GM18907 (cell line): ENCODE measurements at regions not wholly inside any gene's neighbourhood (a gene's known extent, or its start where the extent isn't known, plus 50 kb on each side); places are given as distances from the start of the nearest gene placed in this dataset.
"Not testable (repeated sequence)": the region's sequence is repeated elsewhere in the genome, so short reads cannot be mapped to it uniquely, and the experiment has no call there.

Experiments used
- ATAC-seq: cut with Tn5 transposase; IDR thresholded peaks from one replicate; pipeline ENCODE4 v1.9.1; 2021; ENCODE audit warnings: mild to moderate bottlenecking, moderate library complexity; ENCODE audit not compliant: unreplicated experiment

GRCh38 chr4:33989820-33990443 is 2254.4 kb downstream of the ARAP2 start:
- no peak for ATAC-seq

- no peak for ATAC-seq
Observed at GRCh38 chr4:33996075-33996718, 2248.1 kb downstream of the ARAP2 start.

- no peak for ATAC-seq
Observed at GRCh38 chr4:33998291-33998690, 2246.0 kb downstream of the ARAP2 start.

- ATAC-seq, result no peak
Observed at GRCh38 chr4:34000356-34000755, 2244.0 kb downstream of the ARAP2 start.

GRCh38 chr4:34006540-34006939 is 2237.8 kb downstream of the ARAP2 start:
- ATAC-seq, result not testable (repeated sequence)

GRCh38 chr4:34009951-34010350 is 2234.4 kb downstream of the ARAP2 start:
- no peak for ATAC-seq

- ATAC-seq, result no peak
Observed at GRCh38 chr4:34010751-34011519, 2233.4 kb downstream of the ARAP2 start.

GRCh38 chr4:34035225-34035624 is 2209.1 kb downstream of the ARAP2 start:
- no peak for ATAC-seq

GRCh38 chr4:34037280-34037679 is 2207.0 kb downstream of the ARAP2 start:
- no peak for ATAC-seq

- ATAC-seq, result no peak
Observed at GRCh38 chr4:34039766-34040165, 2204.5 kb downstream of the ARAP2 start.

GRCh38 chr4:34043131-34043530 is 2201.2 kb downstream of the ARAP2 start:
- ATAC-seq, result no peak

GRCh38 chr4:34046580-34046979 is 2197.7 kb downstream of the ARAP2 start:
- ATAC-seq, result no peak

- no peak for ATAC-seq
Observed at GRCh38 chr4:34047363-34047762, 2197.0 kb downstream of the ARAP2 start.

- no peak for ATAC-seq
Observed at GRCh38 chr4:34066126-34066525, 2178.2 kb downstream of the ARAP2 start.

- no peak for ATAC-seq
Observed at GRCh38 chr4:34091451-34091850, 2152.9 kb downstream of the ARAP2 start.

GRCh38 chr4:34094114-34094513 is 2150.2 kb downstream of the ARAP2 start:
- ATAC-seq, result no peak

- no peak for ATAC-seq
Observed at GRCh38 chr4:34105311-34105710, 2139.0 kb downstream of the ARAP2 start.

- ATAC-seq, result no peak
Observed at GRCh38 chr4:34108391-34108790, 2135.9 kb downstream of the ARAP2 start.

- ATAC-seq, result no peak
Observed at GRCh38 chr4:34112573-34112972, 2131.7 kb downstream of the ARAP2 start.

GRCh38 chr4:34138385-34138784 is 2105.9 kb downstream of the ARAP2 start:
- ATAC-seq, result no peak

GRCh38 chr4:34139346-34139745 is 2105.0 kb downstream of the ARAP2 start:
- no peak for ATAC-seq

GRCh38 chr4:34148322-34148908 is 2095.9 kb downstream of the ARAP2 start:
- ATAC-seq, result no peak
